Endothelial cell of umbilical vein (primary cell): ENCODE measurements at regions not wholly inside any gene's neighbourhood (a gene's known extent, or its start where the extent isn't known, plus 50 kb on each side); places are given as distances from the start of the nearest gene placed in this dataset.

Source experiments
- EZH2 ChIP-seq: IDR thresholded peaks from 2 replicates; pipeline ENCODE4 v1.6.1; 2012; ENCODE audit warnings: borderline replicate concordance, low read depth, mild to moderate bottlenecking, moderate library complexity, low read length, inconsistent platforms; ENCODE audit not compliant: severe bottlenecking
- FOS ChIP-seq: IDR thresholded peaks from 2 replicates; pipeline ENCODE4 v1.6.1; 2011; ENCODE audit warnings: mild to moderate bottlenecking, low read length, moderate library complexity, borderline replicate concordance; ENCODE audit not compliant: insufficient read depth
- GATA2 ChIP-seq: IDR thresholded peaks from 2 replicates; pipeline ENCODE4 v1.7.0; 2011; ENCODE audit warnings: low read depth, mild to moderate bottlenecking, moderate library complexity, mixed read lengths, low read length; ENCODE audit not compliant: insufficient read length, insufficient read depth
- JUN ChIP-seq: IDR thresholded peaks from 2 replicates; pipeline ENCODE4 v1.6.1; 2011; ENCODE audit warnings: borderline replicate concordance, low read depth; ENCODE audit not compliant: insufficient read length, insufficient read depth
- MYC ChIP-seq: IDR thresholded peaks from one replicate; pipeline ENCODE4 v1.6.1; 2011; ENCODE audit warnings: mild to moderate bottlenecking, low read depth, low read length
- POLR2A ChIP-seq: IDR thresholded peaks from 2 replicates; pipeline ENCODE4 v1.6.1; 2012; ENCODE audit warnings: low read depth, mild to moderate bottlenecking, control low read depth, low read length
- POLR2AphosphoS5 ChIP-seq: IDR thresholded peaks from 2 replicates; pipeline ENCODE4 v1.6.1; 2012; ENCODE audit warnings: low read depth, mild to moderate bottlenecking, control low read depth, low read length, moderate library complexity; ENCODE audit not compliant: insufficient read depth
- TF ChIP-seq, protein P1 (sequence below), 2 donors: IDR thresholded peaks; 1 replicate in 1 of 2; 2 replicates in 1 of 2; pipeline ENCODE4 v1.5.1; 2011; ENCODE audit warnings: low read length in 2 of 2, mild to moderate bottlenecking in 2 of 2, moderate library complexity in 2 of 2, control low read depth in 1 of 2, inconsistent platforms in 1 of 2, low read depth in 1 of 2; ENCODE audit not compliant: insufficient read depth in 1 of 2; ENCODE audit errors: extremely low read depth in 1 of 2
- TF ChIP-seq, protein P2 (sequence below): IDR thresholded peaks from 2 replicates; pipeline ENCODE4 v1.6.1; 2011; ENCODE audit not compliant: insufficient read depth, insufficient read length

DNA sequence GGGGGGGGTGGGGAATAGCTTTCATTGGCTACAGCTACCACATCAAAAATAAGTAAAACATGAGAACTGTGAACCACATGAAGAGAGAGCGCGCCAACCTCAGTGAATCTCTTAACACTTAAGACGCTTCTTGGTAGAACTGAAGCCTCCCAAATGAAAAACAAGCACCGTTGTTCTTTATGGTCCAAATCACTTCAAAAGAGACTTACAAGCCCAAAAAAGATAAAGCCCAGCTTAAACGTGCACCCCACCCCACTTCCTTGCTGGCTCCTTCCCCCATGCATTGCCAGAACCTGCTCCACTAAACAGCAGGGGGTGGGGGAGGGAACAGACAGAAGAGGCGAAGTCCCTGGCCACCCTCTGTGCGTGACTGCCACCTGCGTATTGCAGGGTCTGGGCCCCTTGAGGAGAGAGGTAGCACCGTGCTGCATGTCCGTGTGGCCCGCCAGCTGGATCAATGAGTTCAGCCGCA is 479.1 kb downstream of the FOXO1 start:
- TF ChIP-seq, protein P1, sequence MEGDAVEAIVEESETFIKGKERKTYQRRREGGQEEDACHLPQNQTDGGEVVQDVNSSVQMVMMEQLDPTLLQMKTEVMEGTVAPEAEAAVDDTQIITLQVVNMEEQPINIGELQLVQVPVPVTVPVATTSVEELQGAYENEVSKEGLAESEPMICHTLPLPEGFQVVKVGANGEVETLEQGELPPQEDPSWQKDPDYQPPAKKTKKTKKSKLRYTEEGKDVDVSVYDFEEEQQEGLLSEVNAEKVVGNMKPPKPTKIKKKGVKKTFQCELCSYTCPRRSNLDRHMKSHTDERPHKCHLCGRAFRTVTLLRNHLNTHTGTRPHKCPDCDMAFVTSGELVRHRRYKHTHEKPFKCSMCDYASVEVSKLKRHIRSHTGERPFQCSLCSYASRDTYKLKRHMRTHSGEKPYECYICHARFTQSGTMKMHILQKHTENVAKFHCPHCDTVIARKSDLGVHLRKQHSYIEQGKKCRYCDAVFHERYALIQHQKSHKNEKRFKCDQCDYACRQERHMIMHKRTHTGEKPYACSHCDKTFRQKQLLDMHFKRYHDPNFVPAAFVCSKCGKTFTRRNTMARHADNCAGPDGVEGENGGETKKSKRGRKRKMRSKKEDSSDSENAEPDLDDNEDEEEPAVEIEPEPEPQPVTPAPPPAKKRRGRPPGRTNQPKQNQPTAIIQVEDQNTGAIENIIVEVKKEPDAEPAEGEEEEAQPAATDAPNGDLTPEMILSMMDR (IDR thresholded peaks at IDR 0.05; ENCODE audit: extremely low read depth in 1 of 2, insufficient read depth in 1 of 2, low read depth in 1 of 2, low read length in 2 of 2): no peak
- TF ChIP-seq POLR2A (no peak), EZH2 (no peak), FOS (no peak), GATA2 (no peak), POLR2AphosphoS5 (no peak), JUN (no peak), MYC (no peak)
- TF ChIP-seq, protein P2, sequence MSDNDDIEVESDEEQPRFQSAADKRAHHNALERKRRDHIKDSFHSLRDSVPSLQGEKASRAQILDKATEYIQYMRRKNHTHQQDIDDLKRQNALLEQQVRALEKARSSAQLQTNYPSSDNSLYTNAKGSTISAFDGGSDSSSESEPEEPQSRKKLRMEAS: no peak
